GM23338 (cell line): ENCODE measurements at regions not wholly inside any gene's neighbourhood (a gene's known extent, or its start where the extent isn't known, plus 50 kb on each side); places are given as distances from the start of the nearest gene placed in this dataset.

Experiments
- ATAC-seq: fragments of 200-7000 bp; cut with Tn5 transposase; 3 replicates; pipeline ENCODE4 v1.9.1; 2020
- DNase-seq: peaks from one replicate; pipeline ENCODE4 v3.0.0-alpha.2; 2015; ENCODE audit warnings: low spot score
- H2AFZ ChIP-seq: fragments of 200-600 bp; sonication (generic); 2 replicates; pipeline ENCODE4 v1.8.0; 2016; ENCODE audit warnings: antibody characterized with exemption, mild to moderate bottlenecking, moderate library complexity
- H3F3A ChIP-seq: fragments of 200-600 bp; sonication (generic); replicated peaks from 2 replicates; pipeline ENCODE4 v1.8.0; 2017; ENCODE audit warnings: antibody characterized with exemption, mixed run types, low read depth
- H3K27ac ChIP-seq: fragments of 200-600 bp; sonication (generic); 2 replicates; pipeline ENCODE4 v1.6.1; 2016; ENCODE audit warnings: low read depth
- H3K27me3 ChIP-seq: fragments of 200-600 bp; sonication (generic); 2 replicates; pipeline ENCODE4 v1.8.0; 2016; ENCODE audit warnings: mild to moderate bottlenecking, mixed run types, moderate library complexity; ENCODE audit not compliant: insufficient read depth
- H3K36me3 ChIP-seq: fragments of 200-600 bp; sonication (generic); 2 replicates; pipeline ENCODE4 v1.8.0; 2016; ENCODE audit warnings: mild to moderate bottlenecking; ENCODE audit not compliant: insufficient read depth
- H3K4me1 ChIP-seq: fragments of 200-600 bp; sonication (generic); 2 replicates; pipeline ENCODE4 v1.8.0; 2016; ENCODE audit warnings: mild to moderate bottlenecking, moderate library complexity; ENCODE audit not compliant: insufficient read depth
- H3K4me2 ChIP-seq: fragments of 200-600 bp; sonication (generic); 2 replicates; pipeline ENCODE4 v1.7.1; 2017; ENCODE audit warnings: mixed run types
- H3K4me3 ChIP-seq: fragments of 200-600 bp; sonication (generic); 2 replicates; pipeline ENCODE4 v1.6.1; 2016; ENCODE audit warnings: mixed run types
- H3K79me2 ChIP-seq: fragments of 200-600 bp; sonication (generic); replicated peaks from 2 replicates; pipeline ENCODE4 v1.8.0; 2017; ENCODE audit warnings: mild to moderate bottlenecking; ENCODE audit not compliant: insufficient read depth
- H3K9me2 ChIP-seq: fragments of 200-600 bp; sonication (generic); 2 replicates; pipeline ENCODE4 v1.8.0; 2017; ENCODE audit not compliant: insufficient read depth
- H4K20me1 ChIP-seq: fragments of 200-600 bp; sonication (generic); replicated peaks from 2 replicates; pipeline ENCODE4 v1.8.0; 2017; ENCODE audit warnings: mild to moderate bottlenecking; ENCODE audit not compliant: insufficient read depth
- H3K27ac Mint-ChIP-seq: 2 replicates; pipeline ENCODE4 v1.8.0; 2020; ENCODE audit warnings: inconsistent platforms, mild to moderate bottlenecking, moderate library complexity, mixed read lengths
- H3K27me3 Mint-ChIP-seq: 3 replicates; pipeline ENCODE4 v1.8.0; 2022; ENCODE audit warnings: low read depth, mild to moderate bottlenecking, moderate library complexity, mixed read lengths, inconsistent platforms; ENCODE audit not compliant: insufficient read depth, poor library complexity
- H3K36me3 Mint-ChIP-seq: 3 replicates; pipeline ENCODE4 v1.8.0; 2021; ENCODE audit warnings: low read depth, mild to moderate bottlenecking, inconsistent platforms, moderate library complexity, mixed read lengths
- H3K4me1 Mint-ChIP-seq: 3 replicates; pipeline ENCODE4 v1.8.0; 2020; ENCODE audit warnings: mild to moderate bottlenecking, inconsistent platforms, mixed read lengths
- H3K4me3 Mint-ChIP-seq: 3 replicates; pipeline ENCODE4 v1.8.0; 2021; ENCODE audit warnings: moderate library complexity, mild to moderate bottlenecking, inconsistent platforms, mixed read lengths
- H3K9me3 Mint-ChIP-seq: 3 replicates; pipeline ENCODE4 v1.8.0; 2020; ENCODE audit warnings: moderate library complexity, mild to moderate bottlenecking, inconsistent platforms, mixed read lengths
- CREB1 ChIP-seq: fragments of 250-450 bp; sonication (Bioruptor Pico); IDR thresholded peaks from 2 replicates; pipeline ENCODE4 v1.5.0; 2020; ENCODE audit warnings: low read depth, mild to moderate bottlenecking, moderate library complexity
- CTCF ChIP-seq, 2 experiments: fragments of 200-600 bp in 1 of 2; sonication (generic) in 1 of 2; conservative IDR thresholded peaks; 2 replicates each; pipeline versions ENCODE4 v1.5.1 to v1.6.1; 2016 to 2017; ENCODE audit warnings: antibody characterized with exemption in 2 of 2, low read depth in 2 of 2, mild to moderate bottlenecking in 2 of 2, moderate library complexity in 1 of 2
- ETS1 ChIP-seq: IDR thresholded peaks from 2 replicates; pipeline ENCODE4 v1.6.1; 2016; ENCODE audit warnings: antibody characterized with exemption
- EZH2 ChIP-seq: fragments of 200-600 bp; sonication (generic); IDR thresholded peaks from one replicate; pipeline ENCODE4 v1.8.0; 2017; ENCODE audit warnings: antibody characterized with exemption, mild to moderate bottlenecking, low read depth; ENCODE audit not compliant: unreplicated experiment
- EZH2phosphoT487 ChIP-seq: fragments of 200-600 bp; sonication (generic); IDR thresholded peaks from one replicate; pipeline ENCODE4 v1.8.1; 2018; ENCODE audit warnings: antibody characterized with exemption; ENCODE audit not compliant: unreplicated experiment
- JUNB ChIP-seq: IDR thresholded peaks from one replicate; pipeline ENCODE4 v1.6.1; 2016; ENCODE audit warnings: antibody characterized with exemption; ENCODE audit not compliant: unreplicated experiment
- NANOG ChIP-seq: IDR thresholded peaks from 2 replicates; pipeline ENCODE4 v1.6.1; 2016; ENCODE audit warnings: antibody characterized with exemption, borderline replicate concordance
- POLR2AphosphoS5 ChIP-seq: IDR thresholded peaks from 2 replicates; pipeline ENCODE4 v1.6.1; 2016; ENCODE audit warnings: antibody characterized with exemption, low read depth
- REST ChIP-seq: IDR thresholded peaks from one replicate; pipeline ENCODE4 v1.6.1; 2018; ENCODE audit warnings: antibody characterized with exemption; ENCODE audit not compliant: unreplicated experiment
- STAT1 ChIP-seq: IDR thresholded peaks from one replicate; pipeline ENCODE4 v1.6.1; 2016; ENCODE audit warnings: antibody characterized with exemption; ENCODE audit not compliant: unreplicated experiment
- ZNF114 ChIP-seq: fragments of 250-450 bp; sonication (Bioruptor Pico); IDR thresholded peaks from 2 replicates; pipeline ENCODE4 v1.5.0; 2020; ENCODE audit warnings: mild to moderate bottlenecking, moderate library complexity
- ZNF331 ChIP-seq: fragments of 250-450 bp; sonication (Bioruptor Pico); IDR thresholded peaks from 2 replicates; pipeline ENCODE4 v1.5.0; 2020; ENCODE audit warnings: low read depth, mild to moderate bottlenecking, moderate library complexity
- ZNF462 ChIP-seq: fragments of 250-450 bp; sonication (Bioruptor Pico); IDR thresholded peaks from 2 replicates; pipeline ENCODE4 v1.5.0; 2020; ENCODE audit warnings: mild to moderate bottlenecking, moderate library complexity

- Histone ChIP-seq H3K79me2 (no peaks in the 10 kb centered on the region), H3K9me2 (no peaks in the 10 kb centered on the region; the same call in 1 of the 2 replicates), H3K4me2 (no peak overlapping the region), H2AFZ (peak overlapping the region; percentile 66; the same call in 1 of the 2 replicates), H3K27me3 (no peaks in the 10 kb centered on the region), H3K36me3 (no peaks in the 10 kb centered on the region), H4K20me1 (no peaks in the 10 kb centered on the region), H3K4me1 (peaks cover 6% of the 10 kb centered on the region; the same call in 1 of the 2 replicates), H3K4me3 (no peak overlapping the region), H3F3A (no peaks in the 10 kb centered on the region), H3K27ac (no peak overlapping the region)
- Mint-ChIP-seq H3K4me1 (no peaks in the 10 kb centered on the region; the same call in 2 of the 3 replicates), H3K9me3 (no peaks in the 10 kb centered on the region), H3K36me3 (no peaks in the 10 kb centered on the region), H3K4me3 (no peak overlapping the region), H3K27ac (no peak overlapping the region), H3K27me3 (no peaks in the 10 kb centered on the region)
- no peak for DNase-seq
- TF ChIP-seq CREB1 (no peak), CTCF (conservative IDR thresholded peaks at IDR 0.05; ENCODE audit: low read depth in 2 of 2) (no peak), NANOG (no peak), JUNB (no peak), ETS1 (no peak), STAT1 (no peak), REST (no peak), EZH2phosphoT487 (no peak), EZH2 (no peak), ZNF331 (no peak), ZNF462 (CRISPR knock-in tag) (no peak), POLR2AphosphoS5 (no peak), ZNF114 (CRISPR knock-in tag) (no peak)
- no peak for ATAC-seq
Measured at GRCh38 chr9:27835746-27836145, 262.5 kb upstream of the C9orf72 start.
